Lower lobe of right lung (tissue), 2 donors: ENCODE measurements at regions not wholly inside any gene's neighbourhood (a gene's known extent, or its start where the extent isn't known, plus 50 kb on each side); places are given as distances from the start of the nearest gene placed in this dataset.

ENCODE experiments used
- ATAC-seq, 2 donors: fragments of 200-7000 bp; cut with Tn5 transposase; one replicate each; pipeline ENCODE4 v1.9.1; 2020 to 2022; ENCODE audit warnings: mild to moderate bottlenecking in 2 of 2, moderate library complexity in 2 of 2
- DNase-seq: peaks from one replicate; pipeline ENCODE4 v3.0.0-alpha.2; 2020
- H3K27ac ChIP-seq: fragments of 200-600 bp; one replicate; pipeline ENCODE4 v1.8.0; 2022
- H3K27me3 ChIP-seq: fragments of 200-600 bp; one replicate; pipeline ENCODE4 v1.8.0; 2022; ENCODE audit warnings: low read depth
- H3K36me3 ChIP-seq: fragments of 200-600 bp; one replicate; pipeline ENCODE4 v1.8.0; 2022; ENCODE audit warnings: mild to moderate bottlenecking
- H3K4me1 ChIP-seq: fragments of 200-600 bp; one replicate; pipeline ENCODE4 v1.8.0; 2022
- H3K4me3 ChIP-seq: fragments of 200-600 bp; one replicate; pipeline ENCODE4 v1.8.0; 2022; ENCODE audit warnings: mild to moderate bottlenecking
- H3K9me3 ChIP-seq: fragments of 200-600 bp; one replicate; pipeline ENCODE4 v1.8.0; 2022
- CTCF ChIP-seq: fragments of 200-600 bp; IDR thresholded peaks from one replicate; pipeline ENCODE4 v1.8.0; 2022; ENCODE audit warnings: antibody characterized with exemption, mild to moderate bottlenecking
- intact Hi-C: fragments of 100-400 bp; cut with DNase I; formaldehyde crosslinking; loops from one replicate; pipeline ENCODE4 v1.11.0; 2022
- donor health status: DM: no; HTN: yes; CAD: no; lungs with severe emphysema.

GRCh38 chr5:82913971-82914370 is 163.2 kb downstream of the TMEM167A start:
- no peak overlapping the region for H3K27ac ChIP-seq
- intact Hi-C loops = no loop called here
- no peaks in the 10 kb centered on the region for H3K27me3 ChIP-seq
- TF ChIP-seq CTCF = no peak
- peaks cover 14% of the 10 kb centered on the region for H3K9me3 ChIP-seq
- ATAC-seq (no peak), DNase-seq (no peak)
- H3K4me3 ChIP-seq = no peak overlapping the region
- no peaks in the 10 kb centered on the region for H3K36me3 ChIP-seq
- no peaks in the 10 kb centered on the region for H3K4me1 ChIP-seq

DNA sequence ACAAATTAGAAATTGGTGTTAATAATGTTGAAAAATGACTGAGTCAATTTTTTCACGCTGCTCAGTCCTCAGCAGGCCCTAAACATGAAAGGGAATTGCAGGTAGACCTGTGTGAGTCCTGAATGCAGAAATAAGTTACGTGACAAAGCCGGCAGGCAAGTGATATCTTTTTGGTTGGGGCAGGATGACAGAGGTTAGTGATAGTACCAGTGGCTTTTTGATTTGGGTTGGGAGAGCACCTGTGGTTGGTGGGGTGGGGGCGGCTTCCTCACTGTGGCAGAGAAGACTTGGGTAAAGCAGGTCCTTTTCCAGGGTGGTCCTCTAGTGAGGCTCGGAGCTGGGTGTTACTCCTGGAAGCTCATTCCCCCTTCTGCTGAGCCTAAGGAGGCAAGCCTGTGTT is 164.7 kb downstream of the TMEM167A start:
- Histone ChIP-seq H3K36me3 (no peaks in the 10 kb centered on the region), H3K4me1 (no peaks in the 10 kb centered on the region), H3K27me3 (no peaks in the 10 kb centered on the region), H3K27ac (no peak overlapping the region), H3K4me3 (no peak overlapping the region), H3K9me3 (peaks cover 14% of the 10 kb centered on the region)
- TF ChIP-seq CTCF = no peak
- DNase-seq (no peak), ATAC-seq (no peak)
- intact Hi-C loops = no loop called here

- no peak for ATAC-seq
- Histone ChIP-seq H3K36me3 (no peaks in the 10 kb centered on the region), H3K27ac (no peak overlapping the region), H3K9me3 (peaks cover 14% of the 10 kb centered on the region), H3K4me1 (no peaks in the 10 kb centered on the region), H3K27me3 (no peaks in the 10 kb centered on the region), H3K4me3 (no peak overlapping the region)
- intact Hi-C loops = no loop called here
- no peak for TF ChIP-seq CTCF
- no peak for DNase-seq
These were observed 165.3 kb downstream of the TMEM167A start for GRCh38 chr5:82911910-82912309.

GRCh38 chr5:82910905-82911304 is 166.3 kb downstream of the TMEM167A start:
- no peak for DNase-seq
- H3K36me3 ChIP-seq = no peaks in the 10 kb centered on the region

GRCh38 chr5:82910491-82910890 is 166.7 kb downstream of the TMEM167A start:
- intact Hi-C loops = no loop called here
- peaks cover 2% of the 10 kb centered on the region for H3K9me3 ChIP-seq
- H3K27me3 ChIP-seq = no peaks in the 10 kb centered on the region
- DNase-seq = no peak
- H3K27ac ChIP-seq = no peak overlapping the region
- H3K36me3 ChIP-seq = no peaks in the 10 kb centered on the region
- no peak for ATAC-seq
- no peak overlapping the region for H3K4me3 ChIP-seq
- no peak for TF ChIP-seq CTCF
- H3K4me1 ChIP-seq = no peaks in the 10 kb centered on the region

More at GRCh38 chr5:82910905-82911304, 166.3 kb downstream of the TMEM167A start:
- TF ChIP-seq CTCF = no peak
- no peak for ATAC-seq
- intact Hi-C loops = no loop called here
- H3K27me3 ChIP-seq = no peaks in the 10 kb centered on the region
- H3K9me3 ChIP-seq = peaks cover 6% of the 10 kb centered on the region
- H3K4me1 ChIP-seq = no peaks in the 10 kb centered on the region
- no peak overlapping the region for H3K4me3 ChIP-seq
- H3K27ac ChIP-seq = no peak overlapping the region

GRCh38 chr5:82909771-82910170 is 167.4 kb downstream of the TMEM167A start:
- Histone ChIP-seq H3K4me3 (no peak overlapping the region), H3K9me3 (no peaks in the 10 kb centered on the region), H3K36me3 (no peaks in the 10 kb centered on the region), H3K27me3 (no peaks in the 10 kb centered on the region), H3K4me1 (no peaks in the 10 kb centered on the region), H3K27ac (no peak overlapping the region)
- ATAC-seq (no peak), DNase-seq (no peak)
- intact Hi-C loops = no loop called here
- TF ChIP-seq CTCF = no peak
